T-helper 17 cell (primary cell): ENCODE measurements at regions not wholly inside any gene's neighbourhood (a gene's known extent, or its start where the extent isn't known, plus 50 kb on each side); places are given as distances from the start of the nearest gene placed in this dataset.

Source experiments
- ATAC-seq: fragments of 150-1000 bp; cut with Tn5 transposase; 2 replicates; pipeline ENCODE4 v1.10.0; 2021; ENCODE audit warnings: mild to moderate bottlenecking, moderate library complexity
- DNase-seq, 3 donors: peaks; one replicate each; pipeline versions ENCODE4 v3.0.0 to v3.0.0-alpha.2; 2020 to 2021
- H3K9me3 ChIP-seq: one replicate; pipeline ENCODE4 v1.7.0; 2013; ENCODE audit warnings: low read length, mild to moderate bottlenecking; ENCODE audit not compliant: control insufficient read depth, poor library complexity, severe bottlenecking
- H3K27ac Mint-ChIP-seq: one replicate; pipeline ENCODE4 v1.8.0; 2022; ENCODE audit warnings: mild to moderate bottlenecking, moderate library complexity, mixed read lengths
- H3K27me3 Mint-ChIP-seq: one replicate; pipeline ENCODE4 v1.8.0; 2022; ENCODE audit warnings: mixed read lengths
- H3K36me3 Mint-ChIP-seq: one replicate; pipeline ENCODE4 v1.8.0; 2022; ENCODE audit warnings: low read depth, mixed read lengths
- H3K4me1 Mint-ChIP-seq: one replicate; pipeline ENCODE4 v1.8.0; 2022; ENCODE audit warnings: mild to moderate bottlenecking, mixed read lengths
- H3K4me3 Mint-ChIP-seq: one replicate; pipeline ENCODE4 v1.8.0; 2022; ENCODE audit warnings: mild to moderate bottlenecking, moderate library complexity, mixed read lengths

GRCh38 chr2:44112096-44112495 is 56.6 kb upstream of the PPM1B start:
- no peak for DNase-seq
- no peaks in the 10 kb centered on the region for H3K9me3 ChIP-seq
- Mint-ChIP-seq H3K36me3 (peaks cover 2% of the 10 kb centered on the region), H3K27ac (no peak overlapping the region), H3K4me3 (no peak overlapping the region), H3K27me3 (peaks cover 24% of the 10 kb centered on the region), H3K4me1 (no peaks in the 10 kb centered on the region)
- no peak for ATAC-seq

- DNase-seq (no peak), ATAC-seq (no peak)
- H3K4me3 Mint-ChIP-seq, result no peak overlapping the region
- no peaks in the 10 kb centered on the region for H3K9me3 ChIP-seq
- peaks cover 4% of the 10 kb centered on the region for H3K4me1 Mint-ChIP-seq
- H3K27me3 Mint-ChIP-seq, result peaks cover 10% of the 10 kb centered on the region
- H3K27ac Mint-ChIP-seq, result no peak overlapping the region
- no peaks in the 10 kb centered on the region for H3K36me3 Mint-ChIP-seq
Measured at GRCh38 chr2:44116319-44116718, 52.4 kb upstream of the PPM1B start.

- H3K27me3 Mint-ChIP-seq, result peaks cover 10% of the 10 kb centered on the region
- ATAC-seq (no peak), DNase-seq (no peak)
- peaks cover 4% of the 10 kb centered on the region for H3K4me1 Mint-ChIP-seq
- no peaks in the 10 kb centered on the region for H3K9me3 ChIP-seq
- no peaks in the 10 kb centered on the region for H3K36me3 Mint-ChIP-seq
- no peak overlapping the region for H3K27ac Mint-ChIP-seq
- H3K4me3 Mint-ChIP-seq, result no peak overlapping the region
Measured at GRCh38 chr2:44118257-44118656, 50.4 kb upstream of the PPM1B start.
